Suprapubic skin (tissue), 4 donors: ENCODE measurements at regions not wholly inside any gene's neighbourhood (a gene's known extent, or its start where the extent isn't known, plus 50 kb on each side); places are given as distances from the start of the nearest gene placed in this dataset.

ENCODE experiments used
- CTCF ChIP-seq, 2 donors: fragments of 200-600 bp in 1 of 2; fragments of 450-650 bp in 1 of 2; sonication (generic) in 1 of 2; IDR thresholded peaks; one replicate each; pipeline ENCODE4 v1.5.1; 2016 to 2019; ENCODE audit warnings: antibody characterized with exemption in 2 of 2, mild to moderate bottlenecking in 1 of 2, moderate library complexity in 1 of 2
- POLR2A ChIP-seq, 2 donors: fragments of 450-650 bp; IDR thresholded peaks; one replicate each; pipeline ENCODE4 v1.6.1; 2017; ENCODE audit warnings: antibody characterized with exemption in 2 of 2, mild to moderate bottlenecking in 2 of 2, moderate library complexity in 2 of 2
- POLR2AphosphoS5 ChIP-seq, 3 donors: sonication (generic); formaldehyde crosslinking; IDR thresholded peaks; one replicate each; pipeline ENCODE4 v1.6.1; 2017; ENCODE audit warnings: antibody characterized with exemption in 3 of 3

- no peak for TF ChIP-seq CTCF (IDR thresholded peaks at IDR 0.05)
- TF ChIP-seq POLR2AphosphoS5 (IDR thresholded peaks at IDR 0.05), result no peak
- TF ChIP-seq POLR2A (IDR thresholded peaks at IDR 0.05), result no peak
Observed at GRCh38 chr1:103327054-103327719, 198.3 kb upstream of the RNPC3 start.
